Stomach (tissue), 4 donors: ENCODE measurements at regions not wholly inside any gene's neighbourhood (a gene's known extent, or its start where the extent isn't known, plus 50 kb on each side); places are given as distances from the start of the nearest gene placed in this dataset.

Experiments used
- POLR2A ChIP-seq, 4 donors: fragments of 450-650 bp; IDR thresholded peaks; one replicate each; pipeline ENCODE4 v1.6.1; 2016; ENCODE audit warnings: antibody characterized with exemption in 4 of 4, control low read depth in 2 of 4, mild to moderate bottlenecking in 1 of 4, moderate library complexity in 1 of 4
- TF ChIP-seq, protein P1 (sequence below), 7 experiments: fragments of 450-650 bp in 4 of 7; fragments of 200-600 bp in 3 of 7; sonication (generic) in 3 of 7; IDR thresholded peaks; one replicate each; pipeline ENCODE4 v1.5.1; 2016 to 2019; ENCODE audit warnings: antibody characterized with exemption in 7 of 7, control low read depth in 2 of 7, mild to moderate bottlenecking in 1 of 7

DNA sequence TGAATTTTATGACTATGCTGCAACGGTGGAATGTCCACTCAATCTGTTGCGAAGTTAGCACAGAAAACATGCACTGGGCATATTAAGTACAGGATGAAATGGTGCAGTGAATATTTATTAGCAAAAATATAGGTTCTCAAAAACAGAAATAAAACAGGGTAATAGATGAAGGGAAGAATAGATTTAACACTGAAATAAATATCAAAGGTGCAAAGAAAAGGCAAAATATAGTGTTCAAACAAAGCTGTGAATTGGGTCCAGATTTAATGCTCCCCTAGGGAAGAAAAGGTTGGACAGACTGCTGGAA lies 435.2 kb upstream of the MGMT start:
- TF ChIP-seq, protein P1, sequence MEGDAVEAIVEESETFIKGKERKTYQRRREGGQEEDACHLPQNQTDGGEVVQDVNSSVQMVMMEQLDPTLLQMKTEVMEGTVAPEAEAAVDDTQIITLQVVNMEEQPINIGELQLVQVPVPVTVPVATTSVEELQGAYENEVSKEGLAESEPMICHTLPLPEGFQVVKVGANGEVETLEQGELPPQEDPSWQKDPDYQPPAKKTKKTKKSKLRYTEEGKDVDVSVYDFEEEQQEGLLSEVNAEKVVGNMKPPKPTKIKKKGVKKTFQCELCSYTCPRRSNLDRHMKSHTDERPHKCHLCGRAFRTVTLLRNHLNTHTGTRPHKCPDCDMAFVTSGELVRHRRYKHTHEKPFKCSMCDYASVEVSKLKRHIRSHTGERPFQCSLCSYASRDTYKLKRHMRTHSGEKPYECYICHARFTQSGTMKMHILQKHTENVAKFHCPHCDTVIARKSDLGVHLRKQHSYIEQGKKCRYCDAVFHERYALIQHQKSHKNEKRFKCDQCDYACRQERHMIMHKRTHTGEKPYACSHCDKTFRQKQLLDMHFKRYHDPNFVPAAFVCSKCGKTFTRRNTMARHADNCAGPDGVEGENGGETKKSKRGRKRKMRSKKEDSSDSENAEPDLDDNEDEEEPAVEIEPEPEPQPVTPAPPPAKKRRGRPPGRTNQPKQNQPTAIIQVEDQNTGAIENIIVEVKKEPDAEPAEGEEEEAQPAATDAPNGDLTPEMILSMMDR (IDR thresholded peaks at IDR 0.05) = no peak
- no peak for TF ChIP-seq POLR2A (IDR thresholded peaks at IDR 0.05)
